HepG2 (cell line): ENCODE measurements at regions not wholly inside any gene's neighbourhood (a gene's known extent, or its start where the extent isn't known, plus 50 kb on each side); places are given as distances from the start of the nearest gene placed in this dataset.

Source experiments
- ATAC-seq: fragments of 200-7000 bp; cut with Tn5 transposase; 3 replicates; pipeline ENCODE4 v1.9.1; 2020; ENCODE audit warnings: mild to moderate bottlenecking, moderate library complexity
- BruUV-seq: library from RNA; stranded (reverse); fragments of 400-500 nt; replicated peaks from 2 replicates; lab custom pipeline; 2021; lab: Mats Ljungman, UMichigan
- CTCF ChIA-PET: fragments of 300-600 bp; formaldehyde crosslinking; extraction: SDS; loops from one replicate; lab custom pipeline; 2021; ENCODE audit warnings: low total read pairs, inconsistent platforms, low intra/inter-chr PET ratio; lab: Yijun Ruan, JAX
- POLR2A ChIA-PET: fragments of 350-600 bp; sonication (Branson Sonifier 250); formaldehyde crosslinking; loops from one replicate; lab custom pipeline; 2020; ENCODE audit warnings: antibody characterized with exemption, inconsistent platforms; lab: Yijun Ruan, JAX
- DNase-seq: peaks from one replicate; pipeline ENCODE4 v3.0.0-alpha.2; 2015; ENCODE audit warnings: low spot score
- FAIRE-seq: peaks from 3 replicates; lab custom pipeline; 2011; peaks lifted over from hg19 to GRCh38; lab: Jason Lieb, UNC
- H2AFZ ChIP-seq: one replicate; pipeline ENCODE4 v1.6.1; 2011; ENCODE audit warnings: low read length, inconsistent platforms
- H3K27ac ChIP-seq: fragments of 300-600 bp; 3 replicates; pipeline ENCODE4 v1.8.0; 2011; ENCODE audit warnings: mixed run types, mild to moderate bottlenecking, mixed read lengths, low read length, inconsistent platforms; ENCODE audit not compliant: insufficient read depth; ENCODE audit errors: extremely low read length
- H3K27me3 ChIP-seq, 2 experiments: fragments of 200-600 bp in 1 of 2; 2 replicates in 1 of 2; 3 replicates in 1 of 2; pipeline versions ENCODE4 v1.6.0 to v1.8.0; 2011; ENCODE audit warnings: low read length in 2 of 2, mild to moderate bottlenecking in 2 of 2, moderate library complexity in 2 of 2, inconsistent platforms in 1 of 2; ENCODE audit not compliant: insufficient read depth in 2 of 2, control insufficient read depth in 1 of 2
- H3K36me3 ChIP-seq, 2 experiments: fragments of 200-600 bp in 1 of 2; replicated peaks in 1 of 2; 2 replicates in 1 of 2; 3 replicates in 1 of 2; pipeline versions ENCODE4 v1.5.1 to v1.8.0; 2011; ENCODE audit warnings: low read length in 2 of 2, inconsistent platforms in 1 of 2; ENCODE audit not compliant: insufficient read depth in 2 of 2, control insufficient read depth in 1 of 2
- H3K4me1 ChIP-seq: 2 replicates; pipeline ENCODE4 v1.5.1; 2012; ENCODE audit warnings: low read length, inconsistent platforms; ENCODE audit not compliant: insufficient read depth
- H3K4me2 ChIP-seq: 2 replicates; pipeline ENCODE4 v1.6.0; 2011; ENCODE audit warnings: low read depth, low read length, inconsistent platforms
- H3K4me3 ChIP-seq, 3 experiments: fragments of 200-600 bp in 1 of 3; sonication (generic), shearing (Covaris generic) in 1 of 3; replicated peaks in 1 of 3; 2 replicates each; pipeline ENCODE4 v1.5.1; 2011 to 2016; ENCODE audit warnings: low read length in 3 of 3, inconsistent platforms in 2 of 3, low read depth in 2 of 3, mild to moderate bottlenecking in 2 of 3, control low read depth in 1 of 3, mixed read lengths in 1 of 3; ENCODE audit not compliant: insufficient read depth in 1 of 3
- H3K79me2 ChIP-seq: one replicate; pipeline ENCODE4 v1.6.1; 2011; ENCODE audit warnings: low read length, inconsistent platforms; ENCODE audit not compliant: insufficient read depth
- H3K9ac ChIP-seq: 2 replicates; pipeline ENCODE4 v1.6.0; 2011; ENCODE audit warnings: mild to moderate bottlenecking, low read depth, low read length, inconsistent platforms; ENCODE audit not compliant: insufficient read depth
- H3K9me3 ChIP-seq: 2 replicates; pipeline ENCODE4 v1.5.1; 2012; ENCODE audit warnings: mild to moderate bottlenecking, low read length
- H4K20me1 ChIP-seq: 2 replicates; pipeline ENCODE4 v1.6.0; 2011; ENCODE audit warnings: inconsistent platforms, mild to moderate bottlenecking, low read length, moderate library complexity; ENCODE audit not compliant: insufficient read depth
- CC2D1A ChIP-seq: sonication (generic); formaldehyde crosslinking; IDR thresholded peaks from 2 replicates; pipeline ENCODE4 v1.8.1; 2023; ENCODE audit warnings: mild to moderate bottlenecking, missing genetic modification reagents
- KDM3A ChIP-seq: IDR thresholded peaks from 2 replicates; pipeline ENCODE4 v1.6.1; 2018; ENCODE audit warnings: low read depth, missing compliant biosample characterization
- NFAT5 ChIP-seq: sonication (generic); formaldehyde crosslinking; IDR thresholded peaks from 2 replicates; pipeline ENCODE4 v1.4.0; 2020; ENCODE audit warnings: missing genetic modification reagents
- SAP130 ChIP-seq: IDR thresholded peaks from 2 replicates; pipeline ENCODE4 v1.6.1; 2016; ENCODE audit warnings: low read depth
- SP5 ChIP-seq: IDR thresholded peaks from 2 replicates; pipeline ENCODE4 v1.6.1; 2016; ENCODE audit warnings: low read depth, borderline replicate concordance
- ZBTB7A ChIP-seq: sonication (generic); formaldehyde crosslinking; IDR thresholded peaks from 2 replicates; pipeline ENCODE4 v1.8.0; 2022; ENCODE audit warnings: mild to moderate bottlenecking, missing genetic modification reagents
- ZNF441 ChIP-seq: sonication (generic); formaldehyde crosslinking; IDR thresholded peaks from 2 replicates; pipeline ENCODE4 v1.7.0; 2021; ENCODE audit warnings: missing genetic modification reagents, borderline replicate concordance
- ZSCAN31 ChIP-seq: sonication (generic); formaldehyde crosslinking; IDR thresholded peaks from 2 replicates; pipeline ENCODE4 v1.5.0; 2020; ENCODE audit warnings: low read depth, mild to moderate bottlenecking, missing genetic modification reagents
- WGBS: methylation state at CpG from one replicate; pipeline ENCODE4 v1.1.6; 2017; ENCODE audit warnings: low lambda C conversion rate; 5-methylcytosine and 5-hydroxymethylcytosine counted together
- in situ Hi-C: cut with HindIII; loops from 2 replicates; pipeline ENCODE4 v1.10.0; 2017; ENCODE audit warnings: low pct_unique_long_range_greater_than_20kb; ENCODE audit not compliant: extremely low pct_ligation_motif_present
- intact Hi-C: fragments of 100-400 bp; cut with micrococcal nuclease; formaldehyde crosslinking; loops from one replicate; pipeline ENCODE4 v1.10.0; 2022; ENCODE audit not compliant: unreplicated experiment
- TF ChIP-seq, protein P1 (sequence below): IDR thresholded peaks from 2 replicates; pipeline ENCODE4 v1.6.1; 2016; ENCODE audit warnings: missing compliant biosample characterization, missing genetic modification reagents, borderline replicate concordance
- TF ChIP-seq, protein P2 (sequence below): sonication (generic); formaldehyde crosslinking; IDR thresholded peaks from 2 replicates; pipeline ENCODE4 v1.8.1; 2022; ENCODE audit warnings: low read depth, mild to moderate bottlenecking, missing genetic modification reagents

GRCh38 chr5:42360056-42360455 lies 63.2 kb upstream of the GHR start (continued):
- TF ChIP-seq NFAT5 (CRISPR knock-in tag), result no peak
- TF ChIP-seq CC2D1A (CRISPR knock-in tag), result no peak
- no peak for TF ChIP-seq ZNF441 (CRISPR knock-in tag)

- no peaks in the 10 kb centered on the region for H3K79me2 ChIP-seq
- DNase-seq, result no peak
- H2AFZ ChIP-seq, result no peak overlapping the region
- intact Hi-C loops, result no loop called here
- BruUV-seq, result no TSS peak
- POLR2A ChIA-PET, result no interaction called here
- H3K4me1 ChIP-seq, result no peaks in the 10 kb centered on the region
- CTCF ChIA-PET, result no interaction called here
- ATAC-seq, result no peak
- no peak overlapping the region for H3K9ac ChIP-seq
- no peaks in the 10 kb centered on the region; a peak in 1 of 5 replicates for H3K27me3 ChIP-seq
- no peaks in the 10 kb centered on the region for H3K9me3 ChIP-seq
- WGBS, result 0% methylated on average over 3 of the region's 3 CpGs
- no peak overlapping the region for H3K27ac ChIP-seq
- in situ Hi-C loops, result no loop called here
- no peak overlapping the region for H3K4me2 ChIP-seq
- H3K4me3 ChIP-seq, result no peak overlapping the region
- no peaks in the 10 kb centered on the region for H3K36me3 ChIP-seq
- no peak for TF ChIP-seq KDM3A (CRISPR knock-in tag)
- TF ChIP-seq, protein P1, sequence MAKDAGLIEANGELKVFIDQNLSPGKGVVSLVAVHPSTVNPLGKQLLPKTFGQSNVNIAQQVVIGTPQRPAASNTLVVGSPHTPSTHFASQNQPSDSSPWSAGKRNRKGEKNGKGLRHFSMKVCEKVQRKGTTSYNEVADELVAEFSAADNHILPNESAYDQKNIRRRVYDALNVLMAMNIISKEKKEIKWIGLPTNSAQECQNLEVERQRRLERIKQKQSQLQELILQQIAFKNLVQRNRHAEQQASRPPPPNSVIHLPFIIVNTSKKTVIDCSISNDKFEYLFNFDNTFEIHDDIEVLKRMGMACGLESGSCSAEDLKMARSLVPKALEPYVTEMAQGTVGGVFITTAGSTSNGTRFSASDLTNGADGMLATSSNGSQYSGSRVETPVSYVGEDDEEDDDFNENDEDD, result no peak
- no peak for TF ChIP-seq SAP130 (CRISPR knock-in tag)
- TF ChIP-seq, protein P2, sequence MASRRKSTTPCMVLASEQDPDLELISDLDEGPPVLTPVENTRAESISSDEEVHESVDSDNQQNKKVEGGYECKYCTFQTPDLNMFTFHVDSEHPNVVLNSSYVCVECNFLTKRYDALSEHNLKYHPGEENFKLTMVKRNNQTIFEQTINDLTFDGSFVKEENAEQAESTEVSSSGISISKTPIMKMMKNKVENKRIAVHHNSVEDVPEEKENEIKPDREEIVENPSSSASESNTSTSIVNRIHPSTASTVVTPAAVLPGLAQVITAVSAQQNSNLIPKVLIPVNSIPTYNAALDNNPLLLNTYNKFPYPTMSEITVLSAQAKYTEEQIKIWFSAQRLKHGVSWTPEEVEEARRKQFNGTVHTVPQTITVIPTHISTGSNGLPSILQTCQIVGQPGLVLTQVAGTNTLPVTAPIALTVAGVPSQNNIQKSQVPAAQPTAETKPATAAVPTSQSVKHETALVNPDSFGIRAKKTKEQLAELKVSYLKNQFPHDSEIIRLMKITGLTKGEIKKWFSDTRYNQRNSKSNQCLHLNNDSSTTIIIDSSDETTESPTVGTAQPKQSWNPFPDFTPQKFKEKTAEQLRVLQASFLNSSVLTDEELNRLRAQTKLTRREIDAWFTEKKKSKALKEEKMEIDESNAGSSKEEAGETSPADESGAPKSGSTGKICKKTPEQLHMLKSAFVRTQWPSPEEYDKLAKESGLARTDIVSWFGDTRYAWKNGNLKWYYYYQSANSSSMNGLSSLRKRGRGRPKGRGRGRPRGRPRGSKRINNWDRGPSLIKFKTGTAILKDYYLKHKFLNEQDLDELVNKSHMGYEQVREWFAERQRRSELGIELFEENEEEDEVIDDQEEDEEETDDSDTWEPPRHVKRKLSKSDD (CRISPR knock-in tag), result no peak
- no peak for TF ChIP-seq ZBTB7A (CRISPR knock-in tag)
- TF ChIP-seq SP5, result no peak
- TF ChIP-seq ZSCAN31 (CRISPR knock-in tag), result no peak
- FAIRE-seq, result no peak
- H4K20me1 ChIP-seq, result no peaks in the 10 kb centered on the region
These were observed 62.5 kb upstream of the GHR start for GRCh38 chr5:42360616-42361314.
